ENCODE measurements at regions not wholly inside any gene's neighbourhood (a gene's known extent, or its start where the extent isn't known, plus 50 kb on each side); places are given as distances from the start of the nearest gene placed in this dataset.
A peak's percentile ranks its signal among the peaks of the same experiment; 100 is the strongest.
"Not testable (repeated sequence)": the region's sequence is repeated elsewhere in the genome, so short reads cannot be mapped to it uniquely, and the experiment has no call there.

- no peaks in the 10 kb centered on the region for H3K36me3 Mint-ChIP-seq
- H3K4me3 Mint-ChIP-seq, result no peak overlapping the region
- intact Hi-C loops (cut with micrococcal nuclease), result no loop called here
- CTCF ChIA-PET, result interaction anchor here (0.6 to 1.3 kb wide), 4 partner anchors 14 to 1236 kb away, joined by 3 to 7 read pairs (median 4); no protein-coding TSS in a partner anchor
- peaks cover 7% of the 10 kb centered on the region for H3K4me1 Mint-ChIP-seq (ENCODE audit: low read depth)
- POLR2A ChIA-PET, result interaction anchor here (0.6 kb wide), 1 partner anchor 146 kb away, joined by 3 read pairs; no protein-coding TSS in a partner anchor
- no peak overlapping the region for H3K27ac Mint-ChIP-seq
- peaks cover 12% of the 10 kb centered on the region for H3K27me3 Mint-ChIP-seq
- DNase-seq, result no peak
- H3K9me3 Mint-ChIP-seq, result peaks cover 3% of the 10 kb centered on the region
Observed at GRCh38 chr3:188975600-188976314, 196.0 kb upstream of the TPRG1 start.

DNA sequence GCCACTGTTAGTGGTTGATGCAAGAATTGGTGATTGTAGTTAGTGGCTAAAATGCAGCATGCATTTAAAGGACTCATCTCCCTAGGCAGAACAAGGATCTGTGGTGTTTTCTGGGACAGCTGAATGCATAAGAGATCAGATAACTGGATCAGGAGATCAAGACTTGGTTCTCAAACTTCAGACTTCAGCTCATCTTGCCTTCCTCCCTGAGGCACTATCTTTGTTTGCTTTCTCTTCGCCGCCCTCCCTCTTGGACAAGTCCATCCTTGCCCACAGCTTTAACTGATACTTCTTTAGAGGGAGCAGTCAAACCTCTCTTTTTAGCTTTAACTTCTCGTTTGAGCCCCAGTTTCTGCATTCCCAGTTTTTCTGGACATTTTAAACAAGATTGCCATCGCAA, 195.4 kb upstream of the TPRG1 start:
- peaks cover 7% of the 10 kb centered on the region for H3K4me1 Mint-ChIP-seq (ENCODE audit: low read depth)
- H3K27ac Mint-ChIP-seq, result no peak overlapping the region
- H3K36me3 Mint-ChIP-seq, result no peaks in the 10 kb centered on the region
- DNase-seq, result no peak
- peaks cover 8% of the 10 kb centered on the region for H3K27me3 Mint-ChIP-seq
- intact Hi-C loops (cut with micrococcal nuclease), result no loop called here
- CTCF ChIA-PET, result interaction anchor here (0.6 to 1.3 kb wide), 4 partner anchors 15 to 1236 kb away, joined by 3 to 7 read pairs (median 4); no protein-coding TSS in a partner anchor
- POLR2A ChIA-PET, result interaction anchor here (0.6 kb wide), 1 partner anchor 146 kb away, joined by 3 read pairs; no protein-coding TSS in a partner anchor
- H3K4me3 Mint-ChIP-seq, result no peak overlapping the region
- peaks cover 3% of the 10 kb centered on the region for H3K9me3 Mint-ChIP-seq

GRCh38 chr3:188978421-188979171, 193.2 kb upstream of the TPRG1 start:
- POLR2A ChIA-PET, result no interaction called here
- no peak overlapping the region for H3K27ac Mint-ChIP-seq
- peaks cover 7% of the 10 kb centered on the region for H3K4me1 Mint-ChIP-seq (ENCODE audit: low read depth)
- no peaks in the 10 kb centered on the region for H3K27me3 Mint-ChIP-seq
- no peaks in the 10 kb centered on the region for H3K9me3 Mint-ChIP-seq
- no peaks in the 10 kb centered on the region for H3K36me3 Mint-ChIP-seq
- intact Hi-C loops (cut with micrococcal nuclease), result no loop called here
- CTCF ChIA-PET, result no interaction called here
- no peak for DNase-seq
- no peak overlapping the region for H3K4me3 Mint-ChIP-seq

DNA sequence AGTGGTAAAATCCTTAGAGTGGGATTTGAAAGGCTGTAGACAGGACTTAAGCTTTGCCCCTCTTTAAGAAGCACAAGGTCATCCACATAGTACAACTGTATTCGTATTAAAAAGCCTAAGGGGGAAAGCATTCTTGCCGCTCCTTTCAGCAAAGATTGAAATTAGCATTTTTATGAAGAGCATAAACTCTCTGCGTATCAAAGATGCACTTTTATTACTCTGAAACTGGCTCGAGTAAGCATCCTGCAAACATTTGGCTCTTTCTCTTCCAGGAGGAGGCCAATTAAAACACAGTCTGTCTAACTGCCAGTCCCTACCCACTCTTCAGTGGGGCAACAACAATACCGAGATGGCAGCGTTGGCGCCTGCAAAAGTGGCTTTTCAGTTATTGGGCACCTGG, 192.5 kb upstream of the TPRG1 start:
- Mint-ChIP-seq H3K36me3 (no peaks in the 10 kb centered on the region), H3K4me1 (ENCODE audit: low read depth) (peaks cover 7% of the 10 kb centered on the region), H3K4me3 (no peak overlapping the region), H3K9me3 (no peaks in the 10 kb centered on the region), H3K27me3 (no peaks in the 10 kb centered on the region), H3K27ac (no peak overlapping the region)
- CTCF ChIA-PET, result no interaction called here
- POLR2A ChIA-PET, result no interaction called here
- DNase-seq, result no peak
- intact Hi-C loops (cut with micrococcal nuclease), result no loop called here

GRCh38 chr3:188979669-188980310, 192.0 kb upstream of the TPRG1 start:
- no peak for DNase-seq
- no peaks in the 10 kb centered on the region for H3K9me3 Mint-ChIP-seq
- ChIA-PET POLR2A (no interaction called here), CTCF (no interaction called here)
- intact Hi-C loops (cut with micrococcal nuclease), result no loop called here
- H3K4me3 Mint-ChIP-seq, result no peak overlapping the region
- no peaks in the 10 kb centered on the region for H3K36me3 Mint-ChIP-seq
- H3K27me3 Mint-ChIP-seq, result no peaks in the 10 kb centered on the region
- H3K4me1 Mint-ChIP-seq (ENCODE audit: low read depth), result peaks cover 6% of the 10 kb centered on the region
- no peak overlapping the region for H3K27ac Mint-ChIP-seq

- ChIA-PET CTCF (interaction anchor here (1.2 kb wide), 1 partner anchor 20 kb away, joined by 3 read pairs; no protein-coding TSS in a partner anchor), POLR2A (no interaction called here)
- DNase-seq, result no peak
- intact Hi-C loops (cut with micrococcal nuclease), result no loop called here
- no peaks in the 10 kb centered on the region for H3K36me3 Mint-ChIP-seq
- H3K27ac Mint-ChIP-seq, result no peak overlapping the region
- no peaks in the 10 kb centered on the region for H3K27me3 Mint-ChIP-seq
- no peak overlapping the region for H3K4me3 Mint-ChIP-seq
- no peaks in the 10 kb centered on the region for H3K9me3 Mint-ChIP-seq
- H3K4me1 Mint-ChIP-seq (ENCODE audit: low read depth), result no peaks in the 10 kb centered on the region
Observed at GRCh38 chr3:188993181-188993580, 178.6 kb upstream of the TPRG1 start.

- ChIA-PET CTCF (interaction anchor here (2.0 kb wide), 1 partner anchor 40 kb away, joined by 7 read pairs; no protein-coding TSS in a partner anchor), POLR2A (no interaction called here)
- Mint-ChIP-seq H3K27me3 (peaks cover 4% of the 10 kb centered on the region), H3K4me3 (no peak overlapping the region), H3K27ac (no peak overlapping the region), H3K9me3 (no peaks in the 10 kb centered on the region), H3K36me3 (no peaks in the 10 kb centered on the region), H3K4me1 (ENCODE audit: low read depth) (no peaks in the 10 kb centered on the region)
- intact Hi-C loops (cut with micrococcal nuclease), result no loop called here
- no peak for DNase-seq
Observed at GRCh38 chr3:189001559-189001958, 170.2 kb upstream of the TPRG1 start.

DNA sequence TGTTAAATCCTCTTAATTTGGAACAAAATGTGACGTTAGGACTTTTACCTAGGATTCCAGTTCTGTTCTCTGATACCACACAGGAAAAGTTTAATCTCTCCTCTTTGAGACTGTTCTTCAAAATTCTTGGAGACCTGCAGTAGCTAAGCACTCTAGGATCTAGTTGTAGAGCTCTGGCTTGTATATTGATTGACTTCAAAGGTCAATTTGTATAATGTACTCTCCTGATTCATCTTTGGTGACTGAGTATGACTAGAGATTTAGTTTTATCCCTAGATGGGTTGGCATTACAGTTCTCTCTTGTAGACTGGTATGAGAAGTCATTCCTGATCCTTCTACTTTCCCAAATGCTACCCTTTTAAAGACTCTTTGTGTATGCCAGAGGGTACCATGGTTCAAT, 168.4 kb upstream of the TPRG1 start:
- H3K36me3 Mint-ChIP-seq, result no peaks in the 10 kb centered on the region
- DNase-seq, result no peak
- intact Hi-C loops (cut with micrococcal nuclease), result no loop called here
- no peak overlapping the region for H3K4me3 Mint-ChIP-seq
- H3K27ac Mint-ChIP-seq, result no peak overlapping the region
- POLR2A ChIA-PET, result no interaction called here
- no peaks in the 10 kb centered on the region for H3K4me1 Mint-ChIP-seq (ENCODE audit: low read depth)
- H3K27me3 Mint-ChIP-seq, result peaks cover 4% of the 10 kb centered on the region
- CTCF ChIA-PET, result interaction anchor here (2.0 kb wide), 1 partner anchor 38 kb away, joined by 7 read pairs; no protein-coding TSS in a partner anchor
- H3K9me3 Mint-ChIP-seq, result no peaks in the 10 kb centered on the region

DNA sequence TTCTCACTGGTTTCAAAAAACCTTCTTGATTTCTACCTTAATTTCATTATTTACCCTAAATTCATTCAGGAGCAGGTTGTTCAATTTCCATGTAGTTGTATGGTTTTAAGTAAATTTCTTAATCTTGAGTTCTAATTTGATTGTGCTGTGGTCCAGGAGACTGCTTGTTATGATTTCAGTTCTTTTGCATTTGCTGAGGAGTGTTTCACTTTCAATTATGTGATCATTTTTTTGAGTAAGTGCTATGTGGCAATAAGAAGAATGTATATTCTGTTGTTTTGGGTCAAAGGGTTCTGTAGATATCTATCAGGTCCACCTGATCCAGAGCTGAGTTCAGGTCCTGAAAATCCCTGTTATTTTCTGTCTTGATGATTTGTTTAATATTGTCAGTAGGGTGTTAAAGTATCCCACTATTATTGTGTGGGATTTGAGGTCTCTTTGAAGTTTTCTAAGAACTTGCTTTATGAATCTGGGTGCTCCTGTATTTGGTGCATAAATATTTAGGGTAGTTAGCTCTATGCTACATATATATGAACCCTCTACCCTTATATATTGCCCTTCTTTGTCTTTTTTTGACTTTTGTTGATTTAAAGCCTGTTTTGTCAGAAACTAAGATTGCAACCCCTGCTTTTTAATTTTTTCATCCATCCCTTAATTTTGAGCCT, 158.4 kb upstream of the TPRG1 start:
- Mint-ChIP-seq H3K27ac (no peak overlapping the region), H3K4me1 (ENCODE audit: low read depth) (peaks cover 20% of the 10 kb centered on the region), H3K4me3 (no peak overlapping the region), H3K9me3 (peaks cover 35% of the 10 kb centered on the region), H3K36me3 (peaks cover 9% of the 10 kb centered on the region), H3K27me3 (peaks cover 11% of the 10 kb centered on the region)
- ChIA-PET CTCF (interaction anchor here (1.2 to 1.9 kb wide), 2 partner anchors 26 to 28 kb away, joined by 6 to 14 read pairs; no protein-coding TSS in a partner anchor), POLR2A (interaction anchor here (0.9 to 1.1 kb wide), 2 partner anchors 36 to 51 kb away, joined by 3 read pairs; no protein-coding TSS in a partner anchor)
- DNase-seq, result no peak
- intact Hi-C loops (cut with micrococcal nuclease), result loop anchor here (1.0 kb wide), 2 partner anchors 26 to 225 kb away; no protein-coding TSS in a partner anchor

GRCh38 chr3:189014526-189014925, 157.2 kb upstream of the TPRG1 start:
- Mint-ChIP-seq H3K4me1 (ENCODE audit: low read depth) (peaks cover 20% of the 10 kb centered on the region), H3K9me3 (peaks cover 35% of the 10 kb centered on the region), H3K27ac (no peak overlapping the region), H3K36me3 (peaks cover 9% of the 10 kb centered on the region), H3K4me3 (no peak overlapping the region), H3K27me3 (peaks cover 9% of the 10 kb centered on the region)
- intact Hi-C loops (cut with micrococcal nuclease), result no loop called here
- ChIA-PET POLR2A (no interaction called here), CTCF (no interaction called here)
- no peak for DNase-seq

GRCh38 chr3:189022576-189023466, 148.9 kb upstream of the TPRG1 start:
- H3K27ac Mint-ChIP-seq; H3K36me3 Mint-ChIP-seq; H3K9me3 Mint-ChIP-seq; intact Hi-C loops (cut with micrococcal nuclease); H3K4me3 Mint-ChIP-seq; CTCF ChIA-PET; H3K4me1 Mint-ChIP-seq (ENCODE audit: low read depth); POLR2A ChIA-PET: not testable (repeated sequence)
- peak; percentile 16 for DNase-seq
- H3K27me3 Mint-ChIP-seq, result peaks cover 15% of the 10 kb centered on the region
